Kidney glomerular epithelial cell (primary cell): ENCODE measurements at regions not wholly inside any gene's neighbourhood (a gene's known extent, or its start where the extent isn't known, plus 50 kb on each side); places are given as distances from the start of the nearest gene placed in this dataset.
"Not testable (repeated sequence)": the region's sequence is repeated elsewhere in the genome, so short reads cannot be mapped to it uniquely, and the experiment has no call there.

ENCODE experiments used
- DNase-seq: peaks from one replicate; lab custom pipeline; 2025; lab: John Stamatoyannopoulos, UW

- DNase-seq = no peak
Measured at GRCh38 chr10:94088926-94089381, 95.2 kb downstream of the PLCE1 start.

- no peak for DNase-seq
Measured at GRCh38 chr10:94091649-94092048, 97.9 kb downstream of the PLCE1 start.

GRCh38 chr10:94092848-94093247 lies 99.1 kb downstream of the PLCE1 start:
- peak; percentile 44 for DNase-seq

GRCh38 chr10:94093286-94093905 lies 99.7 kb downstream of the PLCE1 start:
- peak; percentile 44 for DNase-seq

GRCh38 chr10:94094540-94094939 lies 100.8 kb downstream of the PLCE1 start:
- no peak for DNase-seq

- DNase-seq = no peak
Measured at GRCh38 chr10:94097656-94098055, 103.9 kb downstream of the PLCE1 start.

DNA sequence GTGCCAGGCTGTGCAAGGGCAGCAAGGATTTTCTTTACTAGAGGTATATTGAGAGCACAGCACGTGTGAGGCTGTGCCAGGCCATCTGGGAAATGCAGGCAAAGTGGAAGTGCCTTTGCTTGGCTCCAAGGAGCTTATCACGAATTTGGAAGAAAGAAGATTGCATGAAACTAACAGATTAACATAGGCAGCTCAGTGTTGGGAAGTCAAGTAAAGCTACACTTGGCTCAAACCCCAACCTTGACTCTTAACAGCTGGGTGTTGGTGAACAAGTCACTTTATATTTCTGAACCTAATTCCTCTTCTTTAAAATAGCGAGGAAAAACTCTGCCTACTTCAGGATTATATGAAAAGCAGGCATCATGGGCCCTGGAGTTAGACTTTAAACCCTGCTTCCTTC lies 105.2 kb downstream of the PLCE1 start:
- no peak for DNase-seq

GRCh38 chr10:94101894-94102293 lies 108.2 kb downstream of the PLCE1 start:
- DNase-seq = no peak

DNA sequence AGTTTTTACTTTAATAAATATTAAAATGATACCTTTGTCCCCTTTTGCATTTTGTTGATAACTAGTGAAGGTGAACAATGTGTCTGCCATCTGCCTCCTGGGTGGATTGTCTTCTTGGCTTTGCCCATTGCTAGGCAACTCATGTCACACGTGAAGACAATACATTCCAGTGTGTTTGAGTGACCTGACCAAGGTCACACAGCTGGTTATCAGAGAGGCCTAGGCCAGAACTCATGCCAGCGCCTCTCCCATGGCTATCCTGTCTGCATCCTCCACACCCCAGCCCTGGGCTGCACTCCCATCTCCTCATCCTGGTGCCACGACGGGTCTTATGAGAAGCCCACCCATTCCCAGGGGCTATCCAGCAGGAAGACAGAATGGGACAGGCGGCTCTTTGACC lies 108.7 kb downstream of the PLCE1 start:
- DNase-seq = no peak

GRCh38 chr10:94103192-94103591 lies 109.5 kb downstream of the PLCE1 start:
- DNase-seq = no peak

GRCh38 chr10:94103801-94104221 lies 110.1 kb downstream of the PLCE1 start:
- DNase-seq = no peak

DNA sequence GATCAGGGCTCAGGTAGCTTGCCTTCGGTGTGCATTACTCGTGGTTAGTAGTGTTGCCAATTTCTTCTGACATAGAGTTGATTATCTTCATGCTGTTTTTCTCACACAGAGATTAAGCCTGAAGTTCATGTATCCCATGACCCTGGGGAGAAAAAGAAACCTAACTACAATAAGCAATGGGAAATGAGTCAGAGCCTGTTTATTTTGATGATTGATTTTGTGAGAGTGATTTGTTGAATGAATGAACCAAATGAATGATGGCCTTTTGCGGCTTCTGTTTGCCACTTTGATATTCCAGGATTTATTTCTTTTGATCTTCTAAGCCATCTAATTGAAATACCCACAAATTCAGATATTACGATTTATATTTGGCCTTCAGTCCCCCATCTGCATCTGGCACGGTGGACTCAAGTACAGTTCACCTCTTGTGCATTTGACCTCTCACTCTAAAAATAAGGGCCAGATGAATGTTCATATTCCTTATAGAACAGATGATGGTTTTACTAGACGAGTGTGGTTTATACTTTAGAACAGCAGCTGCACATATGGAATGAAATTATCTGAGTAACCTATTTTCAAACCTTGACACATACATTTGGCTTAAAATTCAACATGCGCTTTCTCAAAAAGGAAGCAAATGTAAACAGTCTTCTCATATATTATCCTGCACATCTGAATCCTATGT lies 110.7 kb downstream of the PLCE1 start:
- no peak for DNase-seq

DNA sequence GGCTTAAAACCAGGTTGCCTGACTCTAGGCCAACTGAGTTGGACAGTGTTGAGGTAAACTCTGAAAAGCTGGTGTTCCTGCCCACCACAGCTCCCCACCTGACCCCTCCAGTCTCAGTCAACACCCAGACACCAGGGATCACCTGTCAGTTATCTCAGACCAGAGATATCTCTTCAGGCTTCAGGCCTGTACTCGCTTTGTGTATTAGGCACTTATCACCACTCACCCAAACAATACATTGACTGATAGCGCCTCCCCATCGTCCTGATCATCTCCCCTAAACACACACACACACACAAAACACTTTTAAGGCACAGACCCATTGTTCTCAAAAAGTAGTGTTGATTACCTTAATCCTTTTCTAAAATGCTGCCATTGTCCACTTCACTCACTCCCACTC lies 111.5 kb downstream of the PLCE1 start:
- no peak for DNase-seq

DNA sequence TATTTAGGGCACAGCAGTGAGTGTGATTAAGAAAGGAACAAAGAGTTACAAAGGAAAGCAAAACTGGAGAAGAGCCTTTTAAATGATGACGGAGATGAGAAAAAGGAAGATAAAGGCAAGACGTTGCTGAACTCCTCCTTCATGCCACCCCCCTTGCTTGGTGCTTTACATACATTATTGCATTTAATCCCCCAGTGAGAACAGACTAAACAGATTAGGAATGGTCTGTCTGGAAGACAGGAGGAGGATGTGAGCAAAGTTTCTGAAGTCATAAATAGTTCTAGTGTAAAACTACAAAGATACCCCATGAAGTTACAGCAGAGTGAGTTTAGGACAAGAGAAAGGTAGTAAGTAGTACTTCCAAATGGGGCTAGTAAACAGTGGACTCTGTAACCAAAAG lies 113.5 kb downstream of the PLCE1 start:
- DNase-seq = no peak

DNA sequence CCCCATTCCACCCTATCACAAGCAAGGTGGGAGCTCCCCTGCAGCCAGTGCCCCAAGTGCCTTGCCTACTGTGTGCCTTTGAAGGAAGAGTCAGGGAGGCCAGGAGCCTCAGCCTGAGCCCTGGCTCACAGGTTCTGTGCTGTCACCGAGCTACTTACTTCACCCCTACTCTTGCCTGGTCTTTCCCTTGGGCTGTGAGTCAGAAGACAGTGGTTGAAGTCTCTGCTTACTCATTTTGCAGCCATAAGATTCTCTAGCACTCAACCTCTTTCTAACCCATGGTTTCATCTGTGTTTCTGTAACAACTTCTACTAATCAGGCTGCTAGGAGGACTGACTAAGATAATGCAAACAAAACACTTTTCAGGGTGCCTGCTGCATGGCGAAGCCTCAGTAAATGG lies 114.5 kb downstream of the PLCE1 start:
- peak; percentile 68 for DNase-seq

GRCh38 chr10:94111367-94111766 lies 117.6 kb downstream of the PLCE1 start:
- no peak for DNase-seq

GRCh38 chr10:94112321-94112720 lies 118.6 kb downstream of the PLCE1 start:
- no peak for DNase-seq

DNA sequence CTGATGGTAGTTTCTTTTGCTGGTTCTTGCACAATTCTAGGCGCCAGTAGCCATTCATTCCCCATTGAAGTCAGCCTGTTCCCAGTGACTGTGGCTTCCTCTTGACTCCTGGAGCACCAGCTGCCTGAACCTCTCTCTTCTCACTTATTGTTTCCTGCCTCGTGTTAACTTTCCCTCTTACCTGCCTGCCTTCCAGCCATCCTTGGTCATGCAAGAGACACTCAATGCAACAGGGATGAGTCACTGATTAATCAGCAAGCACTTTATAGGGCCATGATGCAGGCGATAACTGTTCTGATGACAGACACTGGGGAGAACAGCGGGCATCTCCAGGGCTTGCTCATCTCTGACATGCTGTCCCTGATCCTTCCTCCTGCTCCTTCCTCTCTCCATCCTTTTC lies 122.0 kb downstream of the PLCE1 start:
- DNase-seq = peak; percentile 32

- no peak for DNase-seq
Measured at GRCh38 chr10:94116848-94117247, 123.1 kb downstream of the PLCE1 start.

DNA sequence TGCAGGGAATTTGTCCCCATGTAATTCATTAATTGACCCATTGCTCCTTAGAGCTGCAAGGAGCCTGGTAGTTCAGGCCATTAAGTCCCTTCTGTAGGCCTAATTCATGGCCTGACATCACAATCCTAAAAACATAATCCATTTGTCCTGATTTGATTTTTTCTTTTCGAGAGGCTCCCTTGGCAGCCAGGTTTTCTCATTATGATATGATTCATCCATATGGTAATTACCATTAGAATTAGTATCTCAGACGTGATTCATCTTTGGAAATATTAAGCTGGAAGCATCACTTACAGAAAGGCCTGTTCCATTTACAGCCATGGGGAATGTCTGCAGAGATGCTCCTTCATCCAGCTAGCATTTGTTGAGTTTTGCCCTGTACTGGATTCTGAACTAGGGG lies 128.5 kb downstream of the PLCE1 start:
- DNase-seq = no peak

DNA sequence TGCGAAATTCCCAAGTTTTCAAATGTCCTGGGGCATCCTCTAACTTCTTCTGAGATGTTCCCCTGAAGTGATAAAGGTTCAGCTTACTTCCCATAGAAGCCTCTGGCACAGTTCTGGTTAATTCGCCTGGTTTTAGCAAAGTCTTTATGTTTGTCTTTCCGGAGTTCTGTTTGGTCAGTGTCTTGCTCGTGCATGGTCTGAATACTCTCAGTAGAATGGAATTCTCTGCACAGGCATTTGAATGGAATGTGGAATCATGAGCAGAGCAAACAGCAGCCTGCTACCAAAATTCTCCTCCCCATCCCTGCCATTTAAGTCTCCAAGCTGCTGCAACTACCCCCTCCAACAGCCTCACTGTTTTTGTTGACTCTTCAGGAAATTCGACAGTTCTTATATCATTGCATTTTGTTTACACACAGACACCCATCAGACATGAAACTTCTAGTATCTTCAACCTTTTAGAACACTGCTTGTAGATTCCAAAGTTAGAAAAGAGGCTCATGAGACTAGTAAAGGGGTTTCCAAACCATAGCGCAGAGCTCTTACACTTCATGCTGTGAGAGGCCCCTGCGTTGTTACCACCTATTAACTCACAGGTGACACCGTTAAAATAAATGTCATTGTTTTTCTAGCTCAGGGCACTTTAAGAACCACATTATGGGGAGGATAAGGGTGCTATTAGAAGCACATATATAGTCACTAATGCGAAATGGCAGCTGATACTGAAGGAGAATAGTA lies 129.7 kb downstream of the PLCE1 start:
- DNase-seq = peak; percentile 90

DNA sequence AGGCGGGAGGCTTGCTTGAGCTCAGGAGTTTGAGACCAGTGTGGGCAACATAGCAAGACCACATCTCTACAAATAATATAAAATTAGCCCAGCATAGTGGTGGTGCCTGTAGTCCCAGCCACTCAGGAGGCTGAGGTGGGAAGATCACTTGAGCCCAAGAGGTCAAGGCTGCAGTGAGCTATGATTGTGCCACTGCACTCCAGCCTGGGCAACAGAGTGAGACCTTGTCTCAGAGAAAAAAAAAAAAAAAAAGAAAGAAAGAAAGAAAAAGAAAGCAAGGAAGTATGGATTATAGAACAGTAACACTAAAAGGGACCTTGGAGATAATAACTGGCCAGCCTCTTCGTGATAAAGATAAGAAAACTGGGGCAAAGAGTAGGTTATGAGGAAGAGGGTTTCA lies 130.4 kb downstream of the PLCE1 start:
- not testable (repeated sequence) for DNase-seq

- not testable (repeated sequence) for DNase-seq
Measured at GRCh38 chr10:94125268-94125667, 131.5 kb downstream of the PLCE1 start.
